GM19351 (cell line): ENCODE measurements at regions not wholly inside any gene's neighbourhood (a gene's known extent, or its start where the extent isn't known, plus 50 kb on each side); places are given as distances from the start of the nearest gene placed in this dataset.
"Not testable (repeated sequence)": the region's sequence is repeated elsewhere in the genome, so short reads cannot be mapped to it uniquely, and the experiment has no call there.

Source experiments
- ATAC-seq: cut with Tn5 transposase; IDR thresholded peaks from one replicate; pipeline ENCODE4 v1.9.1; 2021; ENCODE audit warnings: mild to moderate bottlenecking, moderate library complexity; ENCODE audit not compliant: unreplicated experiment

GRCh38 chr4:1561286-1561990 lies 122.7 kb downstream of the FAM53A start:
- ATAC-seq: no peak

- no peak for ATAC-seq
Observed at GRCh38 chr4:1559896-1560650, 124.0 kb downstream of the FAM53A start.

- ATAC-seq: no peak
Observed at GRCh38 chr4:1558205-1558604, 125.9 kb downstream of the FAM53A start.

GRCh38 chr4:1557221-1557597 lies 126.9 kb downstream of the FAM53A start:
- no peak for ATAC-seq

GRCh38 chr4:1556541-1557220 lies 127.4 kb downstream of the FAM53A start:
- ATAC-seq: no peak

- no peak for ATAC-seq
Observed at GRCh38 chr4:1554876-1555265, 129.2 kb downstream of the FAM53A start.

DNA sequence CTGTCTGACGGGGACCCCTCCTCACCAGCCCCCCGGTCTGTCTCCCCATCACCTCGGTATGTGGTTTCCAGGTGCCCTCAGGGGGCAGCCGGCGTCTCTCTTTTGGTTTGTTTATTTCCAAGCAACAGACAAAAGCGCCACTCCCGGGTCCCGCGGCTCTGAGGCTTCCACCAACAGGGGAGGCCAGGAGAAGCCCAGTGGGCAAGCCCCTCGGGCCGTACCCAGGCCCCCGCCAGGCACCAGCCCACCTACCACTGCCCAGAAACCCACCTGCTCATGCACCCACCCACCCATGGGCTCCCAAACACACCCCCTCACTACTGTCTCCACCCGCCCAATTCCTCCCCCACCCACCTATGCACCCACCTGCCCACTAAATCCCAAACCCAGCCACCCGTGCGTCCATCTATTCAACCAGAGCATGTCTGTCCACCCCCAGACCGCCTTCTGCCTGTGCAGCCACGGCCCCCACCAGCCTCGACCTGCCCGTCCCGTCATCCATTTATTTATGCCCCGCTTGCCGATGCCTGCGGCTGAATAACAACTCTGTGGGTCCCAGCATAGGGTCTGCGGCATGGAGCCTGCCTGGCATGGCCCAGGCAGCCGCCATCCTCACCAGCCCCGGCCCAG lies 129.8 kb downstream of the FAM53A start:
- ATAC-seq: no peak

GRCh38 chr4:1553365-1553764 lies 130.7 kb downstream of the FAM53A start:
- no peak for ATAC-seq

DNA sequence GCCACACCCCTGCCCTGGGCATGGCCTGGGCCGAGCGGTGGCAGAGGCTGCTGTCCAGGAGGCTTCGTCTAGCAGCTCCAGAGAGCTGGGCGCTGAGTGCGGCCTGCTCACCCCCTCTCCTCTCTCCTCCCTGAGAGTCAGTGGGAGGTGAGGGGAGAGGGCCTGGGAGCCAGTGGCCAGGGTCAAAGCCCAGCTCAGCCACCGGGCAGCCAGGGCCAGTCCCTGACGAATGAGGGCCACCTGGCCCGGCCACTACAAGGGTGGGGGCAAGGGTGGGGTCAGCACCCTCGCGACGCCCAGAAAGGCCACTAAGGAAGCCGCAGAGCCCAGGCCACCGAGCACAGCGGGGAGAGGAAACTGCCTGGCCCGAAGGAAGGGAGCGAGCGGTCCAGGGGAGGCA lies 131.7 kb downstream of the FAM53A start:
- no peak for ATAC-seq

- no peak for ATAC-seq
Observed at GRCh38 chr4:1551211-1551610, 132.9 kb downstream of the FAM53A start.

GRCh38 chr4:1550122-1551070 lies 133.7 kb downstream of the FAM53A start:
- ATAC-seq: no peak

DNA sequence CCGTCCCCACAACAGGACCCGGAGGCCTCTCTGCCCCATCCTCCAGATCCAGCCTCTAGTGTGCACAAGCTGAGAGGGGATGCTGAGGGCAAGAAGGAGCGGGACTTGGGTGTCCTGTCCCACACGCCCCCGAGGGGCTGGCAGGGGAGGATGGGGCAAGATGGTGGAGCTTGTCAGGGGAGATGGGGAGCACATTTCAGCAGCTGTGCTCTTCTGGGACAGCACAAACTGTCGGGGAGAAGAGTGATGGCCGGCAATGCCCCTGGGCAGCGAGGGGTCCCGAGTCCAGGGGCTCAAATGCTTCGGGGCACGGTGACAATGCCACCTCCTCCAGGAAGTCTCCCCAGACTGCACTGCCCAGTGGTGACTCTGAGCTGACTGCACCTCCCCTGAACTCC lies 134.5 kb downstream of the FAM53A start:
- ATAC-seq: no peak

DNA sequence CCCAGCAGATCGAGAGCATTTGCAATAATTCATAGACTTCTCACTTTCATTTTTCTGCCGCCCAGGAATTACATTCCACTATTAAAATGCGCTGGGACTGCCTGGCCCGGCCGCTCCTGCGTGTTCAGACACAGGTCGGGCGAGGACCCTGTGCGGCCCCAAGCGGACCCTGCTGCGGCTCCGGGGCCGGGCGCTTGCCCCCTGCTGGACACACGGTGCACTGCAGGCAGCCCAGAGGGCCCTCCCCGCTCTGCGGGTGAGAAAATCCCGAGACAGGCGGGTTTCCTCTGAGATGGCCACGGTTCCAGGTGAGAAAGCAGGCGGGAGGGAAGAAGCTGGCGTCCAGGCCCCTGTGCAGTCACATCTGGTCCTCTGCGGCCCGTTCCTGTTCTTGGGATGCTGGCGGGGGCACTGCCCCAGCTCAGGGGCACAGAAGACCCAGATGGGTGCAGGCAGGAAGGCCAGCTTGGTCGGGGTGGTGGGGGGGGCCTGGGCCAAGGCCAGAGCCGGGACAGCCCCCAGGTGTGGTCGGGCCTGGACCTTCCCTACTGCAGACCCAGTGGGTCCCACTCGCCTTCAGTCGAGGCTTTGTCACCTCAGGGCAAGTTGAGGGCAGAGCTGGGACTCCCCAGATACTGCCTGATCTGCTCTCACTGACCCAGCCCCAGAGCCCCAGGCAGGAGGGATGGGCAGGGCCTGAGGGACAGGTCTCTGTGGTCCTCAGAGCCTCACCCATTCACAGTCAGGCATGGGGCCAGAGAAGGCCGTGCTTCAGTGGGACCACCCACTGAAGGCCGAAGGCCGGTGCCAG lies 135.1 kb downstream of the FAM53A start:
- ATAC-seq: not testable (repeated sequence)

- ATAC-seq: no peak
Observed at GRCh38 chr4:1547856-1548826, 136.0 kb downstream of the FAM53A start.

DNA sequence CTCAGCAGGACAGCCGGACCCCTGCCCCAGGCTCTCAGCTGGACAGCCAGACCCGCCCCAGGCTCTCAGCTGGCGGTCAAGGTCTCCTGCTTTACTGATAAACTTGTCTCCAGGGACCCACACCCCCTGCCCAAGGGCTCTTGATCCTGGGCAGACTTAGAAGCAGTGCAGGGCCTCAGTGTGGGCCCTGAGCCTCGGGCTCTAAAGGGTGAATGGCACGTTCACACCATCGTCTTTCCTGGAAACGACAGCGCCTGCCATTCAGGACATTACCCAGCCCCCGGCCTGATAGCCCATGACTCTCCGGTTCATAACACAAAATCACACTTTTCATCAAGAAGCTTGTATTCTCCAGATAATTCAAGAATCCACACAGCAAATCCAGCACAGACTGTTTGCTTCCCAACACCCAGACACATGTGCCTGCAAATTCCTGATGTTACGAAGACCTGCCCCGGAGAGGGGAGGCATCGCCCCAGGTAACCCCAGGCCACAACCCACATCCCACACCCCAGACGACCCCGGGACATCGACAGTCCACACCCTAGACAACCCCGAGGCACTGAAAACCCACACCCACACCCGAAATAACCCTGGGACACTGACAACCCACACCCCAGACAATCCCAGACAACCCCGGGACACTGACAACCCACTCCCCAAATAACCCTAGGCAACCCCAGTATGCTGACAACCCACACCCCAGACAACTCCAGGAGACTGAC lies 136.8 kb downstream of the FAM53A start:
- ATAC-seq: no peak

DNA sequence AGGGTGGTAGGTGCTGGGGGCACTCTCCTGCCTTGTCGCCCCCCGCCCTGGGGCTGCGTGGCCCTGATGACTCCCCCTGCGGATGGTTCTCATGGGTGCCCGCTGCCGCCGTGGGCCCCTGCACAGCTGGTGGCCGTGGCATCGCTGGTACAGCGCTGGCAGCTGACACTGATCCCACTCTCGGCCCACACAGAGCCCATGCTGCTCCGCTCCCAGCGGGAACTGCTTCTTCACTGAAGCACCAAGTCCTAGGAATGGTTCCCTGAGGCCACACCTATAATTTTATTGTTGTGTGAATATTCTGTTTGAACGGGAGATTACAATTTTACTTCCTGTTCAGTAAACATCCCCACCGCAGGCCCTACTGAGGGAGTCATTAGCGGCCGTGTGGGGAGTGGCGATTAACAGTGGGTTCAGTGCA lies 138.6 kb upstream of the NKX1-1 start:
- no peak for ATAC-seq

- ATAC-seq: not testable (repeated sequence)
Observed at GRCh38 chr4:1544435-1544834, 138.2 kb upstream of the NKX1-1 start.

- ATAC-seq: no peak
Observed at GRCh38 chr4:1543976-1544375, 137.7 kb upstream of the NKX1-1 start.
